ENCODE measurements at regions not wholly inside any gene's neighbourhood (a gene's known extent, or its start where the extent isn't known, plus 50 kb on each side); places are given as distances from the start of the nearest gene placed in this dataset.

DNA sequence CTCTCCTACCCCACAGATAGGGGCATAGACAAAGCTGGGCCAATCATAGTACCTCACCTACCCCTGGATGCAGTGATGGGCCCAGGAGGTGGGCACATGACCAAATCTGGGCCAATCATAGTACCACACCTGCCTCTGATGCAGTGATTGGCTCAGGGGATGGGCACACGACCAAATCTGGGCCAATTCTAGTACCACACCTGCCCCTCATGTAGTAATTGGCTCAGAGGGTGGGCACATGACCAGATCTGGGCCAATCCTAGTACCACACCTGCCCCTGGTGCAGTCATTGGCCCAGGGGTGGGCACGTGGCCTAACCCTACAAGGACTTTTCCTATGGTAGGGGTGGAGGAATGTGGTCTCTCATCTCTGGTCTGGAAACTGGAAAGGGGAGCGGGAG, 56.9 kb upstream of the MEF2A start:
- TF ChIP-seq, protein P1, sequence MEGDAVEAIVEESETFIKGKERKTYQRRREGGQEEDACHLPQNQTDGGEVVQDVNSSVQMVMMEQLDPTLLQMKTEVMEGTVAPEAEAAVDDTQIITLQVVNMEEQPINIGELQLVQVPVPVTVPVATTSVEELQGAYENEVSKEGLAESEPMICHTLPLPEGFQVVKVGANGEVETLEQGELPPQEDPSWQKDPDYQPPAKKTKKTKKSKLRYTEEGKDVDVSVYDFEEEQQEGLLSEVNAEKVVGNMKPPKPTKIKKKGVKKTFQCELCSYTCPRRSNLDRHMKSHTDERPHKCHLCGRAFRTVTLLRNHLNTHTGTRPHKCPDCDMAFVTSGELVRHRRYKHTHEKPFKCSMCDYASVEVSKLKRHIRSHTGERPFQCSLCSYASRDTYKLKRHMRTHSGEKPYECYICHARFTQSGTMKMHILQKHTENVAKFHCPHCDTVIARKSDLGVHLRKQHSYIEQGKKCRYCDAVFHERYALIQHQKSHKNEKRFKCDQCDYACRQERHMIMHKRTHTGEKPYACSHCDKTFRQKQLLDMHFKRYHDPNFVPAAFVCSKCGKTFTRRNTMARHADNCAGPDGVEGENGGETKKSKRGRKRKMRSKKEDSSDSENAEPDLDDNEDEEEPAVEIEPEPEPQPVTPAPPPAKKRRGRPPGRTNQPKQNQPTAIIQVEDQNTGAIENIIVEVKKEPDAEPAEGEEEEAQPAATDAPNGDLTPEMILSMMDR (IDR thresholded peaks at IDR 0.05) = no peak
- TF ChIP-seq EP300 (IDR thresholded peaks at IDR 0.05) = no peak

All from stomach (tissue), 4 donors.